ENCODE measurements at regions not wholly inside any gene's neighbourhood (a gene's known extent, or its start where the extent isn't known, plus 50 kb on each side); places are given as distances from the start of the nearest gene placed in this dataset.

DNA sequence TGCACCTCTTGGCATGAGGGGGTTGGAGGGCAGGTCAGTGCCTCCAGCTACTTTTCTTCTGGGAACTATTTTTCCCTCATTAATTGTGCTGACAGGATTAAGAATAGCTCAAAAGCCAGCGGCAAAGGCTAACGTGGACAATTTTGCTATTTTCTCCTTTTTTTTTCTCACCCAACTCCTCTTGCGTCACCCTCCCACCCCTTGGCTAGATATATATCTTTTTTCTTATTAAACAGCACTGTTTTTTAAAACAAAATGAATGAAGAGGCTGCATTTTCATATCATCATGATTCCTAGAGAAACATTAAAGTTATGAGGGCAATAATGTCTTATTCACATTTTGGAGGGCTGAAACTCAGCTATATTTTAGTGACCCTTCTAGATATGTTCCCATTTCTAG, 251.8 kb upstream of the NFE2L3 start:
- Histone ChIP-seq H3K27ac (no peak overlapping the region), H3K4me1 (replicated peaks in 1 of 2) (peaks cover 0 to 4% of the 10 kb centered on the region in 2 donors), H3K4me3 (no peak overlapping the region)
- in situ Hi-C loops (cut with MboI; ENCODE audit: low pct_unique_long_range_greater_than_20kb in 2 of 9, low sequenced_read_pairs in 9 of 9, unreplicated experiment in 9 of 9) = loop anchor here in 2 of 9 experiments (25.0 kb wide), 1 partner anchor 287 kb away; no protein-coding TSS in a partner anchor
- ATAC-seq (replicated peaks in 6 of 8) = no peak
- WGBS, 10 experiments = 38 to 89% (median 69%) methylated on average over 2 to 3 of the region's 3 CpGs; no CpG with 5 or more reads in 3 of the 10 experiments

DNA sequence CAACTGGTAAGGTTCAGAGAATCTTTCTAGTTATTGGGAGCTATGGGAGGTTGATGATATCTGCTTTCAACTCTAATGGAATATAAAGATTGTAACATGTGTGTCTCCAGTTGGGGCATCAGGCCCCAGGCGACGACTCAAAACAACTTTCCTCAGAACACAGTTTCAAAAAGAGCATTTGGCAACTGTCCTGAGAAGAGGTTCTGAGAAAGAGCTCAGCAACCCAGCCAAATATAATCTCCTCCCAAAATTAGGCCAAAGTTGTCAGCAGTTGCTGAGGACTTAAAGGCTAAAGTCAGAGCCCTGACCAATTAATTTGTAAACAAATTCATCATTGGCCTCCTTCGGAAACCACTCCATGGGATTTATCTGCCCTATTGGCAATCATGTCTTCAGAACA, 251.1 kb upstream of the NFE2L3 start:
- in situ Hi-C loops (cut with MboI; ENCODE audit: low pct_unique_long_range_greater_than_20kb in 2 of 9, low sequenced_read_pairs in 9 of 9, unreplicated experiment in 9 of 9) = loop anchor here in 2 of 9 experiments (25.0 kb wide), 1 partner anchor 286 kb away; no protein-coding TSS in a partner anchor
- ATAC-seq (replicated peaks in 6 of 8) = no peak
- Histone ChIP-seq H3K27ac (no peak overlapping the region), H3K4me3 (no peak overlapping the region), H3K4me1 (replicated peaks in 1 of 2) (peaks cover 0 to 4% of the 10 kb centered on the region in 2 donors)
- 26 to 100% (median 91%) methylated on average over 1 to 3 of the region's 3 CpGs; no CpG with 5 or more reads in 1 of the 10 experiments for WGBS, 10 experiments

GRCh38 chr7:25901658-25902057, 250.3 kb upstream of the NFE2L3 start:
- Histone ChIP-seq H3K4me3 (no peak overlapping the region), H3K4me1 (replicated peaks in 1 of 2) (peaks cover 0 to 4% of the 10 kb centered on the region in 2 donors), H3K27ac (no peak overlapping the region)
- no peak for ATAC-seq (replicated peaks in 6 of 8)
- WGBS, 10 experiments = 17 to 100% (median 80%) methylated on average over 1 of the region's 1 CpG; no CpG with 5 or more reads in 4 of the 10 experiments
- in situ Hi-C loops (cut with MboI; ENCODE audit: low pct_unique_long_range_greater_than_20kb in 2 of 9, low sequenced_read_pairs in 9 of 9, unreplicated experiment in 9 of 9) = loop anchor here in 2 of 9 experiments (25.0 kb wide), 1 partner anchor 286 kb away; no protein-coding TSS in a partner anchor

- Histone ChIP-seq H3K4me3 (no peak overlapping the region), H3K4me1 (replicated peaks in 1 of 2) (peaks cover 4 to 21% of the 10 kb centered on the region in 2 donors), H3K27ac (no peak overlapping the region)
- 0 to 100% (median 80%) methylated on average over 1 to 2 of the region's 3 CpGs; no CpG with 5 or more reads in 1 of the 10 experiments for WGBS, 10 experiments
- in situ Hi-C loops (cut with MboI; ENCODE audit: low pct_unique_long_range_greater_than_20kb in 2 of 9, low sequenced_read_pairs in 9 of 9, unreplicated experiment in 9 of 9) = loop anchor here in 2 of 9 experiments (25.0 kb wide), 1 partner anchor 281 kb away; no protein-coding TSS in a partner anchor
- ATAC-seq (replicated peaks in 6 of 8) = no peak
Observed at GRCh38 chr7:25906003-25906402, 246.0 kb upstream of the NFE2L3 start.

- H3K4me3 ChIP-seq = no peak overlapping the region
- no peak overlapping the region for H3K27ac ChIP-seq
- peak in 3 of 8 experiments; percentile 26 to 75 (median 55) for ATAC-seq (replicated peaks in 6 of 8)
- in situ Hi-C loops (cut with MboI; ENCODE audit: low pct_unique_long_range_greater_than_20kb in 2 of 9, low sequenced_read_pairs in 9 of 9, unreplicated experiment in 9 of 9) = loop anchor here in 2 of 9 experiments (25.0 kb wide), 1 partner anchor 281 kb away; no protein-coding TSS in a partner anchor
- 36 to 100% (median 74%) methylated on average over 1 to 5 of the region's 5 CpGs; no CpG with 5 or more reads in 1 of the 10 experiments for whole genome bisulfite sequencing, 10 experiments
- H3K4me1 ChIP-seq (replicated peaks in 1 of 2) = peaks cover 4 to 24% of the 10 kb centered on the region in 2 donors
Observed at GRCh38 chr7:25906760-25907159, 245.2 kb upstream of the NFE2L3 start.

- no peak for ATAC-seq (replicated peaks in 6 of 8)
- in situ Hi-C loops (cut with MboI; ENCODE audit: low pct_unique_long_range_greater_than_20kb in 2 of 9, low sequenced_read_pairs in 9 of 9, unreplicated experiment in 9 of 9) = loop anchor here in 2 of 9 experiments (25.0 kb wide), 1 partner anchor 280 kb away; no protein-coding TSS in a partner anchor
- H3K27ac ChIP-seq = no peak overlapping the region
- H3K4me3 ChIP-seq = no peak overlapping the region
- 68 to 100% (median 86%) methylated on average over 1 to 6 of the region's 7 CpGs; no CpG with 5 or more reads in 2 of the 10 experiments for WGBS, 10 experiments
- peaks cover 4 to 25% of the 10 kb centered on the region in 2 donors for H3K4me1 ChIP-seq (replicated peaks in 1 of 2)
Observed at GRCh38 chr7:25907214-25907613, 244.8 kb upstream of the NFE2L3 start.

GRCh38 chr7:25907731-25908130, 244.3 kb upstream of the NFE2L3 start:
- WGBS, 10 experiments = 6 to 100% (median 87%) methylated on average over 1 to 5 of the region's 5 CpGs; no CpG with 5 or more reads in 3 of the 10 experiments
- in situ Hi-C loops (cut with MboI; ENCODE audit: low pct_unique_long_range_greater_than_20kb in 2 of 9, low sequenced_read_pairs in 9 of 9, unreplicated experiment in 9 of 9) = loop anchor here in 2 of 9 experiments (25.0 kb wide), 1 partner anchor 280 kb away; no protein-coding TSS in a partner anchor
- Histone ChIP-seq H3K4me1 (replicated peaks in 1 of 2) (peaks cover 4 to 25% of the 10 kb centered on the region in 2 donors), H3K27ac (no peak overlapping the region), H3K4me3 (no peak overlapping the region)
- ATAC-seq (replicated peaks in 6 of 8) = peak in 1 of 8 experiments; percentile 14

DNA sequence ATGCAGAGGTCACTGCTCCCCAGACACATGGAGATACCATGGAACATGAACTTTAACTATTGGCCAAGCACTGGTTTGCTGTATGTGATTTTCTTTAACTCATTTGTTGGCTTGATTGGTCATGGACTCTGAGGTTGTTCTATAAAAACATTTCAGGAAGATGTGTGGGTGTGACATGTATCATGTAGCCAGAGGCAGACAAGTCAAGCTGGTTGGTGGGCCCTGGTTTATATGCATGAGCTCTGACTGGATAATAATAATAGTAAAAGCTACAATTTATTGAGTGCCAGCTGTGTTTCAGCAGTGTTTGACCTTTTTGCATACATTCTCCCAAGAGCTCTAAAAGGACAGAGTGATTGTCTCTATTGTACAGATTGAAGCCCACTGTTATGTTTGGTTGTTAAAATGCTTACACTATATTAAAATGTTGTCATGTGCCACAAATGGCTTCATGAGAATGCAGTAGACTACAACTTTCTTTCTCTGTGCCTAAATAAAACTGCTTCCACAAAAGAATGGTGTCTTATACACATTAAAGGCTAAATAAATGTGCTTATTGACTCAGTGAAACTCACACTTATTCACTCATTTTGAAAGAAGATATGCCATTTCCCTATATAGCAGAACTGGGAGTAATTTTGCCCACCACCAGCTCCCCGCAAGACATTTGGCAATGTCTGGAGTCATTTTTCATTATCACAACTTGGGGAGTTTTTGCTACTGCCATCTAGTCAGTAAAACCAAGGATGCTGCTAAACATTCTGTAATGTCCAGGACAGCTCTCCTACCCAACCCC, 243.6 kb upstream of the NFE2L3 start:
- H3K27ac ChIP-seq = no peak overlapping the region
- ATAC-seq (replicated peaks in 6 of 8) = peak in 2 of 8 experiments; percentile 26 to 32
- in situ Hi-C loops (cut with MboI; ENCODE audit: low pct_unique_long_range_greater_than_20kb in 2 of 9, low sequenced_read_pairs in 9 of 9, unreplicated experiment in 9 of 9) = loop anchor here in 2 of 9 experiments (25.0 kb wide), 1 partner anchor 279 kb away; no protein-coding TSS in a partner anchor
- H3K4me3 ChIP-seq = no peak overlapping the region
- peaks cover 4 to 27% of the 10 kb centered on the region in 2 donors for H3K4me1 ChIP-seq (replicated peaks in 1 of 2)
- 11 to 100% (median 100%) methylated on average over 1 of the region's 1 CpG; no CpG with 5 or more reads in 5 of the 10 experiments for WGBS, 10 experiments

- WGBS, 10 experiments = 32 to 88% (median 77%) methylated on average over 2 to 7 of the region's 7 CpGs
- no peak overlapping the region for H3K27ac ChIP-seq
- H3K4me3 ChIP-seq = no peak overlapping the region
- H3K4me1 ChIP-seq (replicated peaks in 1 of 2) = peaks cover 4 to 31% of the 10 kb centered on the region in 2 donors
- no peak for ATAC-seq (replicated peaks in 6 of 8)
- in situ Hi-C loops (cut with MboI; ENCODE audit: low pct_unique_long_range_greater_than_20kb in 2 of 9, low sequenced_read_pairs in 9 of 9, unreplicated experiment in 9 of 9) = loop anchor here in 2 of 9 experiments (25.0 kb wide), 1 partner anchor 275 kb away; no protein-coding TSS in a partner anchor
Observed at GRCh38 chr7:25911738-25912607, 240.0 kb upstream of the NFE2L3 start.

- ATAC-seq (replicated peaks in 6 of 8) = no peak
- H3K27ac ChIP-seq = no peak overlapping the region
- H3K4me3 ChIP-seq = no peak overlapping the region
- peaks cover 0 to 17% of the 10 kb centered on the region in 2 donors for H3K4me1 ChIP-seq (replicated peaks in 1 of 2)
- in situ Hi-C loops (cut with MboI; ENCODE audit: low pct_unique_long_range_greater_than_20kb in 2 of 9, low sequenced_read_pairs in 9 of 9, unreplicated experiment in 9 of 9) = loop anchor here in 2 of 9 experiments (25.0 kb wide), 1 partner anchor 274 kb away; no protein-coding TSS in a partner anchor
- WGBS, 10 experiments = 6 to 88% (median 71%) methylated on average over 3 to 6 of the region's 6 CpGs; no CpG with 5 or more reads in 1 of the 10 experiments
Observed at GRCh38 chr7:25913598-25914224, 238.3 kb upstream of the NFE2L3 start.

- H3K4me1 ChIP-seq (replicated peaks in 1 of 2) = peaks cover 0 to 5% of the 10 kb centered on the region in 2 donors
- ATAC-seq (replicated peaks in 6 of 8) = no peak
- no peak overlapping the region for H3K27ac ChIP-seq
- 42 to 100% (median 95%) methylated on average over 1 of the region's 1 CpG for WGBS, 10 experiments
- in situ Hi-C loops (cut with MboI; ENCODE audit: low pct_unique_long_range_greater_than_20kb in 2 of 9, low sequenced_read_pairs in 9 of 9, unreplicated experiment in 9 of 9) = loop anchor here in 2 of 9 experiments (25.0 kb wide), 1 partner anchor 269 kb away; no protein-coding TSS in a partner anchor
- H3K4me3 ChIP-seq = no peak overlapping the region
Observed at GRCh38 chr7:25918731-25919130, 233.3 kb upstream of the NFE2L3 start.

DNA sequence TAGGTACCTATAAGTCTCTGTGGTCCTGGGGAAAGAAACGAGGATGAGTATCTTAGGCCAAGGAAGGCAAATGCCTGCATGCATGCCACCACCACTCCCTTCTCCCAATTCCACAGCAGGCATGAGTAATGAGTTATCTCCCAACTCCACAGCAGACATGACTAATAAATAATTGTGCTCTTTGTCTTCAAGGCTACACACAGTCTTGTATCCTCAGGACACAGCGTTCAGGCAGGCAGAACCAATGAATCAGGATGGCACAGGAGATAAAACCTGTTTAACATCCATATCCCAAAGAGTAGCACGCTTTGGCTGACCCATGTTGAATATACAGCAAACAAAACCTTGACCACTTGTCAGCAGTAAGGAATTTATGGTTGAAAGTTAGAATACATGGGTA, 229.7 kb upstream of the NFE2L3 start:
- WGBS, 10 experiments = 17 to 100% (median 69%) methylated on average over 1 to 3 of the region's 3 CpGs; no CpG with 5 or more reads in 1 of the 10 experiments
- peak in 2 of 8 experiments; percentile 12 to 21 for ATAC-seq (replicated peaks in 6 of 8)

More for the DNA sequence above, 229.7 kb upstream of the NFE2L3 start:
- in situ Hi-C loops (cut with MboI; ENCODE audit: low pct_unique_long_range_greater_than_20kb in 2 of 9, low sequenced_read_pairs in 9 of 9, unreplicated experiment in 9 of 9) = loop anchor here in 2 of 9 experiments (25.0 kb wide), 1 partner anchor 265 kb away; no protein-coding TSS in a partner anchor
- Histone ChIP-seq H3K4me3 (no peak overlapping the region), H3K4me1 (replicated peaks in 1 of 2) (peaks cover 0 to 8% of the 10 kb centered on the region in 2 donors), H3K27ac (no peak overlapping the region)
